B cell (primary cell): ENCODE measurements at regions not wholly inside any gene's neighbourhood (a gene's known extent, or its start where the extent isn't known, plus 50 kb on each side); places are given as distances from the start of the nearest gene placed in this dataset.

Experiments used
- ATAC-seq: fragments of 200-7000 bp; cut with Tn5 transposase; one replicate; pipeline ENCODE4 v1.10.0; 2021; ENCODE audit warnings: low read depth, mild to moderate bottlenecking, moderate number of reproducible peaks, moderate library complexity
- CTCF ChIA-PET: fragments of 350-600 bp; sonication (Branson Sonifier 250); formaldehyde crosslinking; loops from one replicate; lab custom pipeline; 2021; ENCODE audit warnings: antibody characterized with exemption, inconsistent platforms; lab: Charles Lee
- POLR2A ChIA-PET: fragments of 350-600 bp; sonication (Branson Sonifier 250); formaldehyde crosslinking; loops from one replicate; lab custom pipeline; 2021; ENCODE audit warnings: antibody characterized with exemption; lab: Charles Lee
- DNase-seq: peaks from one replicate; pipeline ENCODE4 v3.0.0; 2013
- H2AFZ ChIP-seq: 2 replicates; pipeline ENCODE4 v1.6.1; 2012; ENCODE audit warnings: mild to moderate bottlenecking, low read depth, low read length; ENCODE audit not compliant: insufficient read depth, poor library complexity, severe bottlenecking
- H3K27ac ChIP-seq, 2 donors: 1 replicate in 1 of 2; 2 replicates in 1 of 2; pipeline ENCODE4 v1.5.1; 2012 to 2013; ENCODE audit warnings: low read length in 2 of 2, mild to moderate bottlenecking in 2 of 2, moderate library complexity in 1 of 2
- H3K27me3 ChIP-seq, 4 experiments: fragments of 200-600 bp in 1 of 4; sonication (generic) in 1 of 4; replicated peaks in 1 of 4; 1 replicate in 2 of 4; 2 replicates in 2 of 4; pipeline versions ENCODE4 v1.6.1 to v1.7.0; 2013 to 2016; ENCODE audit warnings: low read length in 3 of 4, mild to moderate bottlenecking in 2 of 4, mixed read lengths in 1 of 4, moderate library complexity in 1 of 4; ENCODE audit not compliant: insufficient read depth in 4 of 4, control insufficient read depth in 3 of 4; ENCODE audit errors: control extremely low read depth in 1 of 4
- H3K36me3 ChIP-seq, 2 experiments: replicated peaks in 1 of 2; 1 replicate in 1 of 2; 2 replicates in 1 of 2; pipeline versions ENCODE4 v1.6.1 to v1.7.1; 2013; ENCODE audit warnings: low read length in 1 of 2; ENCODE audit not compliant: insufficient read depth in 2 of 2, control insufficient read depth in 1 of 2; ENCODE audit errors: control extremely low read depth in 1 of 2, extremely low read depth in 1 of 2
- H3K4me1 ChIP-seq, 2 donors: fragments of 200-600 bp in 1 of 2; sonication (generic) in 1 of 2; 1 replicate in 1 of 2; 2 replicates in 1 of 2; pipeline versions ENCODE4 v1.5.1 to v1.6.1; 2013 to 2017; ENCODE audit warnings: low read length in 2 of 2; ENCODE audit not compliant: control insufficient read depth in 2 of 2, insufficient read depth in 2 of 2
- H3K4me2 ChIP-seq: replicated peaks from 2 replicates; pipeline ENCODE3; 2012; ENCODE audit warnings: mild to moderate bottlenecking, low read depth, low read length; ENCODE audit not compliant: poor library complexity, severe bottlenecking
- H3K4me3 ChIP-seq, 5 experiments: fragments of 200-600 bp in 1 of 5; sonication (generic) in 1 of 5; 1 replicate in 3 of 5; 2 replicates in 2 of 5; pipeline versions ENCODE4 v1.5.1 to v1.7.0; 2011 to 2016; ENCODE audit warnings: low read length in 4 of 5, mild to moderate bottlenecking in 4 of 5, low read depth in 2 of 5, control low read depth in 1 of 5, moderate library complexity in 1 of 5; ENCODE audit not compliant: insufficient read depth in 1 of 5; ENCODE audit errors: control extremely low read depth in 1 of 5, extremely low read depth in 1 of 5
- H3K79me2 ChIP-seq: fragments of 200-600 bp; sonication (generic); one replicate; pipeline ENCODE4 v1.6.0; 2016; ENCODE audit warnings: low read length; ENCODE audit not compliant: control insufficient read depth, insufficient read depth
- H3K9ac ChIP-seq: fragments of 200-600 bp; sonication (generic); 2 replicates; pipeline ENCODE4 v1.6.1; 2017; ENCODE audit warnings: mild to moderate bottlenecking, low read length, moderate library complexity
- H3K9me3 ChIP-seq, 3 donors: one replicate each; pipeline versions ENCODE4 v1.6.1 to v1.7.1; 2013; ENCODE audit warnings: low read length in 2 of 3; ENCODE audit not compliant: control insufficient read depth in 2 of 3, insufficient read depth in 1 of 3; ENCODE audit errors: control extremely low read depth in 1 of 3
- H4K20me1 ChIP-seq: 2 replicates; pipeline ENCODE4 v1.6.0; 2012; ENCODE audit warnings: mild to moderate bottlenecking, low read length; ENCODE audit not compliant: insufficient read depth, control insufficient read depth, poor library complexity, severe bottlenecking
- H3K27ac Mint-ChIP-seq: one replicate; pipeline ENCODE4 v1.8.0; 2021; ENCODE audit warnings: mixed read lengths
- H3K27me3 Mint-ChIP-seq: one replicate; pipeline ENCODE4 v1.8.0; 2021; ENCODE audit warnings: mixed read lengths
- H3K4me1 Mint-ChIP-seq: one replicate; pipeline ENCODE4 v1.8.0; 2021; ENCODE audit warnings: mixed read lengths
- H3K4me3 Mint-ChIP-seq: one replicate; pipeline ENCODE4 v1.8.0; 2021; ENCODE audit warnings: mixed read lengths
- H3K9me3 Mint-ChIP-seq: one replicate; pipeline ENCODE4 v1.8.0; 2022; ENCODE audit warnings: mixed read lengths; ENCODE audit not compliant: insufficient read depth
- CTCF ChIP-seq: fragments of 200-600 bp; IDR thresholded peaks from one replicate; pipeline ENCODE4 v1.8.0; 2022; ENCODE audit warnings: antibody characterized with exemption, mild to moderate bottlenecking
- EZH2 ChIP-seq: IDR thresholded peaks from 2 replicates; pipeline ENCODE4 v1.6.1; 2012; ENCODE audit warnings: borderline replicate concordance, low read depth, mild to moderate bottlenecking, moderate library complexity, low read length; ENCODE audit not compliant: insufficient read depth, poor library complexity, severe bottlenecking
- WGBS: methylation state at CpG from one replicate; pipeline ENCODE4 v1.1.5; 2013; ENCODE audit warnings: missing lambda C conversion rate; ENCODE audit not compliant: insufficient coverage; 5-methylcytosine and 5-hydroxymethylcytosine counted together
- intact Hi-C: fragments of 100-400 bp; cut with micrococcal nuclease; formaldehyde crosslinking; loops from one replicate; pipeline ENCODE4 v1.10.0; 2022

- DNase-seq (no peak), ATAC-seq (no peak)
- ChIA-PET CTCF (no interaction called here), POLR2A (no interaction called here)
- no peak overlapping the region for H2AFZ ChIP-seq
- Mint-ChIP-seq H3K27me3 (no peaks in the 10 kb centered on the region), H3K9me3 (peaks cover 7% of the 10 kb centered on the region), H3K27ac (no peak overlapping the region), H3K4me3 (no peak overlapping the region), H3K4me1 (no peaks in the 10 kb centered on the region)
- intact Hi-C loops, result no loop called here
- TF ChIP-seq EZH2 (no peak), CTCF (no peak)
- no peak overlapping the region for H3K4me3 ChIP-seq
- no peaks in the 10 kb centered on the region for H3K4me1 ChIP-seq
- no peaks in the 10 kb centered on the region for H3K27me3 ChIP-seq
- H3K9me3 ChIP-seq, result peaks cover 1 to 8% (median 7%) of the 10 kb centered on the region in 3 donors
- H3K27ac ChIP-seq, result no peak overlapping the region
- no peak overlapping the region for H3K4me2 ChIP-seq
- no peaks in the 10 kb centered on the region for H3K79me2 ChIP-seq
- H4K20me1 ChIP-seq, result no peaks in the 10 kb centered on the region
- no peak overlapping the region for H3K9ac ChIP-seq
- H3K36me3 ChIP-seq, result no peaks in the 10 kb centered on the region
Observed at GRCh38 chr3:110293660-110294059, 778.0 kb upstream of the NECTIN3 start.

DNA sequence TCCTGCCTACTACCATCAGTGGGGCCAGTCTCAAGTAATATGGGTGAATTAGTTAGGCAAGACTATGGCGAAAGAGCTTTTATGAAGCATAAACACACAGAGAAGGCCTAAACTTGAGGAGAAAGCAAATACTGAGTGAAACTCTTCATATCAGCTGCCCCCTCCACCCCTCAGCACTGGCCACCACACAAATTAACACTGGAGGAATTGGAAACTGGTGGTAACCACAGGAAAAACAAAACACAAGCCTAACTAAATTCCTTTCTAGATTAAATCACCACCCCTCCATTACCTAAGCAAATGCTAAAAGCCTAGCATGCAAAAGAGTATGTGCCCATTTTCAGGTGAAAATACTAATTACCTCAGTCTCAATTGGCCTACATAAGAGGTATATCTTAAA is 774.7 kb upstream of the NECTIN3 start:
- WGBS, result no CpG with 5 or more reads among the region's 1 CpG
- H3K79me2 ChIP-seq, result no peaks in the 10 kb centered on the region
- intact Hi-C loops, result no loop called here
- H3K27ac ChIP-seq, result no peak overlapping the region
- no peak overlapping the region for H3K4me3 Mint-ChIP-seq
- H4K20me1 ChIP-seq, result no peaks in the 10 kb centered on the region
- H3K9me3 Mint-ChIP-seq, result peaks cover 7% of the 10 kb centered on the region
- no peaks in the 10 kb centered on the region for H3K4me1 Mint-ChIP-seq
- POLR2A ChIA-PET, result no interaction called here
- H3K27ac Mint-ChIP-seq, result no peak overlapping the region
- DNase-seq (no peak), ATAC-seq (no peak)
- no peak overlapping the region for H3K9ac ChIP-seq
- H3K27me3 ChIP-seq, result no peaks in the 10 kb centered on the region
- H3K4me1 ChIP-seq, result no peaks in the 10 kb centered on the region
- TF ChIP-seq EZH2 (no peak), CTCF (no peak)
- no peaks in the 10 kb centered on the region for H3K27me3 Mint-ChIP-seq
- H2AFZ ChIP-seq, result no peak overlapping the region
- H3K4me3 ChIP-seq, result no peak overlapping the region
- peaks cover 0 to 8% (median 7%) of the 10 kb centered on the region in 3 donors for H3K9me3 ChIP-seq
- no peaks in the 10 kb centered on the region for H3K36me3 ChIP-seq
- CTCF ChIA-PET, result interaction anchor here (1.4 kb wide), 1 partner anchor 12 kb away, joined by 3 read pairs; no protein-coding TSS in a partner anchor
- H3K4me2 ChIP-seq, result no peak overlapping the region
